ENCODE measurements at regions not wholly inside any gene's neighbourhood (a gene's known extent, or its start where the extent isn't known, plus 50 kb on each side); places are given as distances from the start of the nearest gene placed in this dataset.

DNA sequence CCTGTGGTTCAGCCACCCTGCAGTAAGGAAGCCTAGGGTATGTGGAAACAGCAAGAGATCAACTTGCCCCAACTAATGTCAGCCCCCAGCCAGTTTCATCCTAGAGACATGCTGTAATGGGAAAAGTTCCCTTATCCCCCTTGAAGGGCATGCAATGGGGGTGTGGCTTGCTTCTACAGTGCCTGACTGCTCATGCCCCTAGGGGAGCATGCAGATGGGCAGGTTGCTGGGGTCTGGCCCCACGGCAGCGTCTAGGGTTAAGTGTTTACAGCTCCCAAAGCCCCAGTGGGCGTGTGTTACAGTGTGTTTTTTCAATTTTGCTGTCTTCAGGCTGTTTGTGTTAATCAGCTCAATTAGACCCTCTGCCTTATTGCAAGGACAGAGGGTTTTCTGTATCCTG, 1105.9 kb downstream of the AMY1C start:
- no peak overlapping the region for H3K4me3 ChIP-seq (ENCODE audit: low read depth, low read length)
- TF ChIP-seq, protein P1, sequence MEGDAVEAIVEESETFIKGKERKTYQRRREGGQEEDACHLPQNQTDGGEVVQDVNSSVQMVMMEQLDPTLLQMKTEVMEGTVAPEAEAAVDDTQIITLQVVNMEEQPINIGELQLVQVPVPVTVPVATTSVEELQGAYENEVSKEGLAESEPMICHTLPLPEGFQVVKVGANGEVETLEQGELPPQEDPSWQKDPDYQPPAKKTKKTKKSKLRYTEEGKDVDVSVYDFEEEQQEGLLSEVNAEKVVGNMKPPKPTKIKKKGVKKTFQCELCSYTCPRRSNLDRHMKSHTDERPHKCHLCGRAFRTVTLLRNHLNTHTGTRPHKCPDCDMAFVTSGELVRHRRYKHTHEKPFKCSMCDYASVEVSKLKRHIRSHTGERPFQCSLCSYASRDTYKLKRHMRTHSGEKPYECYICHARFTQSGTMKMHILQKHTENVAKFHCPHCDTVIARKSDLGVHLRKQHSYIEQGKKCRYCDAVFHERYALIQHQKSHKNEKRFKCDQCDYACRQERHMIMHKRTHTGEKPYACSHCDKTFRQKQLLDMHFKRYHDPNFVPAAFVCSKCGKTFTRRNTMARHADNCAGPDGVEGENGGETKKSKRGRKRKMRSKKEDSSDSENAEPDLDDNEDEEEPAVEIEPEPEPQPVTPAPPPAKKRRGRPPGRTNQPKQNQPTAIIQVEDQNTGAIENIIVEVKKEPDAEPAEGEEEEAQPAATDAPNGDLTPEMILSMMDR (conservative IDR thresholded peaks at IDR 0.05; ENCODE audit: low read depth, low read length), result no peak
- no peak for DNase-seq (ENCODE audit: low read depth)

DNA sequence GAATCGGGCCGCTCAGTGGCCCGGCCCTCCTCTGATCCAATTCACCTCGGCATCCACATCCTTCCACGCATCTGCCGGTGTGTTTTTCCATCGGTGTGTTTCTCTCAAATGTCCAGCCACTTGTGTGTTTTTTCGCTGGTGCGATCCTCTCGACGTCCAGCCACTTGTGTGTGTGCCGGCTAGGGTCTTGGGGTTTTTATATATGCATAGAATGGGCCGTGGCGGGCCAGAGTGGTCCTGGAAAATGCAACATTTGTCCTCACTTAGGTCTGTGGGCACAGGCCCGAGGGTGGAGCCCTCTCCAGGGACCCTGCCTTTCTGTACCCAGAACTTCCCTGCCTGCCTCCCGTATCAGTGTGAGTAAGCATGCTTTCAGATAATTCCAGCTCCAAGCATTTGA, 1106.4 kb downstream of the AMY1C start:
- DNase-seq (ENCODE audit: low read depth), result no peak
- no peak overlapping the region for H3K4me3 ChIP-seq (ENCODE audit: low read depth, low read length)
- TF ChIP-seq, protein P1 (conservative IDR thresholded peaks at IDR 0.05; ENCODE audit: low read depth, low read length), result no peak

DNA sequence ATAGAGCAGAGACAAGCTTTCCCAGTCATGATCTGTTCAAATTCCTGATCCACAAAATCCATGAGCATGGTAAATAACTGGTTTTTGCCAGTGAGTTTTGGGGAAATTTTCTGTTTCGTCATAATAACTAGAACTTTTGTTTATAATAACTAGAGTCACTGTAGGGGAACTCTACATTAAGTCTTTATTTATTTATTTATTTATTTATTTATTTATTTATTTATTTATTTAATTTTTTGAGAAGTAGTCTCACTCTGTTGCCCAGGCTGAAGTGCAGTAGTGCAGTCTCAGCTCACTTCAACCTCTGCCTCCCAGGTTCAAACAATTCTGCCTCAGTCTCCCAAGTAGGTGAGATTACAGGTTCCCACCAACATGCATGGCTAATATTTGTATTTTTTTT, 1106.8 kb downstream of the AMY1C start:
- no peak overlapping the region for H3K4me3 ChIP-seq (ENCODE audit: low read depth, low read length)
- DNase-seq (ENCODE audit: low read depth), result no peak
- TF ChIP-seq, protein P1 (conservative IDR thresholded peaks at IDR 0.05; ENCODE audit: low read depth, low read length), result no peak

DNA sequence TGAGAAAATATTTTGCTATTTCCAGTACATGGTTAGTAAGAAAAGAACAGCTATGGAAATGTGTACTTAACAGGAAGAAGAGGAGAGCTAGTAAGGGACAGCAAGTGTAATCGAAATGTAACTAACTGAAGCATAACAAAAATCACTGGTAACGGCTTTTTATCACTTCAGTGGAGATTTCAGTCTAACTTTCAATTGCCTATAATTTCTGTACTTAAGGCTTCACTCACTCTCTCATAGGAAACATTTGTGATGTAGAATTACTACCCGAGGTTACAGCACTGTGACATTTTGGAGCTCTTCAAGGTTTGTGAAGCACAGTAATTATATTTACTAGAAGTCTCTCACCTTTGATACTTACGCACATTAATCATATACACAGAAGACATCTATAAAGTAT, 1119.1 kb downstream of the AMY1C start:
- no peak for DNase-seq (ENCODE audit: low read depth)
- no peak overlapping the region for H3K4me3 ChIP-seq (ENCODE audit: low read depth, low read length)
- TF ChIP-seq, protein P1 (conservative IDR thresholded peaks at IDR 0.05; ENCODE audit: low read depth, low read length), result no peak

DNA sequence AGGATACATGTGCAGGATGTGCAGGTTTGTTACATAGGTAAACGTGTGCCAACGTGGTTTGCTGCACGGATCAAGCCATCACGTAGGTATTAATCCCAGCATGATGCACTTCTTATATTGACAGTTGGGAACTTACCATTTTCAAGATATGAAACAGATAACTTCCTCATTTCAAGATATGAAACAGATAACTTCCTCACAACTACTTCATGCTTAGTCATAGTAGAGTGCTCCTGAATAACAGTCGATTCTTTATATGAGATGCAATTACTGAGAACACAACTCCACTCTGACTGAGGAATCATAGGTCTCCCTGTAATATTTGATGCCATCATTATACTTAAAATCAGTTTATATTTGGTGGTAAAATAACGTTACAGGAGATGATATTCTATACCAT, 1124.3 kb downstream of the AMY1C start:
- TF ChIP-seq, protein P1 (conservative IDR thresholded peaks at IDR 0.05; ENCODE audit: low read depth, low read length), result no peak

DNA sequence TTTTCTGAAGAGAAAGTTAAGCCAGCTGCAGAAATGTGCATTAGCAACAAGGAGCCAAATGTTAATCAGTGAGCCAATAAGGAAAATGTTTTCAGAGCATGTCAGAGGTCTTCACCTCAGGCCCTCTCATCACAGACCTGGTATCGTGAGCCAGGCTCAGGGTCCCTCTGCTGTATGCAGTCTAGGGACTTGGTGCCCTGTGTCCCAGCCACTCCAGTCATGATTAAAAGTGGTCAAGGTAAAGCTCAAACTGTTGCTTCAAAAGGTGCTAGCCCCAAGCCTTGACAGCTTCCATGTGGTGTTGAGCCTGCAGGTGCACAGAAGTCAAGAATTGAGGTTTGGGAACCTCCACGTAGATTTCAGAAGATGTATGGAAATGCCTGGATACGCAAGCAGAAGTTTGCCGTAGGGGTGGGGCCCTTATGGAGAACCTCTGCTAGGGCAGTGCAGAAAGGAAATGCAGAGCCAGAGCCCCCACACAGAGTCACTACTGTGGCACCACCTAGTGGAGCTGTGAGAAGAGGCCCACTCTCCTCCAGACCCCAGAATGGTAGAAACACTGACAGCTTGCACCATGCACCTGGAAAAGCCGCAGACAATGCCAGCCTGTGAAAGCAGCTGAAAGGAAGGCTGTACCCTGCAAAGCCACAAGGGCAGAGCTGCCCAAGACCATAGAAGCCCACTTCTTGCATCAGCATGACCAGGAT, 1128.7 kb downstream of the AMY1C start:
- H3K4me3 ChIP-seq (ENCODE audit: low read depth, low read length), result no peak overlapping the region
- no peak for DNase-seq (ENCODE audit: low read depth)
- TF ChIP-seq, protein P1 (conservative IDR thresholded peaks at IDR 0.05; ENCODE audit: low read depth, low read length), result no peak

More for the DNA sequence above, 1124.3 kb downstream of the AMY1C start:
- no peak overlapping the region for H3K4me3 ChIP-seq (ENCODE audit: low read depth, low read length)
- DNase-seq (ENCODE audit: low read depth), result no peak

GRCh38 chr1:104884939-104885338, 1135.2 kb downstream of the AMY1C start:
- no peak for DNase-seq (ENCODE audit: low read depth)
- TF ChIP-seq, protein P1 (conservative IDR thresholded peaks at IDR 0.05; ENCODE audit: low read depth, low read length), result no peak
- H3K4me3 ChIP-seq (ENCODE audit: low read depth, low read length), result no peak overlapping the region
